HL-60 (cell line): ENCODE measurements at regions not wholly inside any gene's neighbourhood (a gene's known extent, or its start where the extent isn't known, plus 50 kb on each side); places are given as distances from the start of the nearest gene placed in this dataset.

Experiments
- CTCF ChIP-seq: IDR thresholded peaks from one replicate; pipeline ENCODE4 v1.5.1; 2011; ENCODE audit warnings: low read length, control low read depth, inconsistent platforms; ENCODE audit not compliant: insufficient read depth
- REST ChIP-seq: IDR thresholded peaks from 2 replicates; pipeline ENCODE4 v1.6.1; 2012; ENCODE audit warnings: low read depth; ENCODE audit not compliant: insufficient replicate concordance

GRCh38 chr9:115914291-115914690 lies 239.3 kb upstream of the PAPPA start:
- TF ChIP-seq CTCF (no peak), REST (no peak)
